NAMALWA (cell line): ENCODE measurements at regions not wholly inside any gene's neighbourhood (a gene's known extent, or its start where the extent isn't known, plus 50 kb on each side); places are given as distances from the start of the nearest gene placed in this dataset.

Source experiments
- DNase-seq: peaks from one replicate; pipeline ENCODE4 v3.0.0-alpha.2; 2015; ENCODE audit warnings: low spot score

GRCh38 chrX:20522420-20522819, 255.7 kb upstream of the RPS6KA3 start:
- no peak for DNase-seq

GRCh38 chrX:20521222-20521621, 254.5 kb upstream of the RPS6KA3 start:
- DNase-seq: no peak

- no peak for DNase-seq
These were observed 253.1 kb upstream of the RPS6KA3 start for GRCh38 chrX:20519826-20520225.

- no peak for DNase-seq
These were observed 252.4 kb upstream of the RPS6KA3 start for GRCh38 chrX:20519146-20519545.

- DNase-seq: no peak
These were observed 250.9 kb upstream of the RPS6KA3 start for GRCh38 chrX:20517565-20517964.

- no peak for DNase-seq
These were observed 249.2 kb upstream of the RPS6KA3 start for GRCh38 chrX:20515841-20516461.

GRCh38 chrX:20514358-20514757, 247.6 kb upstream of the RPS6KA3 start:
- no peak for DNase-seq

- no peak for DNase-seq
These were observed 246.5 kb upstream of the RPS6KA3 start for GRCh38 chrX:20513185-20513584.

GRCh38 chrX:20511792-20512191, 245.1 kb upstream of the RPS6KA3 start:
- DNase-seq: no peak

- DNase-seq: no peak
These were observed 241.4 kb upstream of the RPS6KA3 start for GRCh38 chrX:20507901-20508620.

GRCh38 chrX:20506739-20507138, 240.0 kb upstream of the RPS6KA3 start:
- DNase-seq: no peak

GRCh38 chrX:20500949-20501348, 234.2 kb upstream of the RPS6KA3 start:
- no peak for DNase-seq

- no peak for DNase-seq
These were observed 233.6 kb upstream of the RPS6KA3 start for GRCh38 chrX:20500171-20500865.

- DNase-seq: no peak
These were observed 233.1 kb upstream of the RPS6KA3 start for GRCh38 chrX:20499763-20500162.

GRCh38 chrX:20498851-20499635, 232.3 kb upstream of the RPS6KA3 start:
- no peak for DNase-seq

- no peak for DNase-seq
These were observed 228.9 kb upstream of the RPS6KA3 start for GRCh38 chrX:20495575-20495974.

- DNase-seq: no peak
These were observed 221.8 kb upstream of the RPS6KA3 start for GRCh38 chrX:20488473-20488872.

- no peak for DNase-seq
These were observed 220.5 kb upstream of the RPS6KA3 start for GRCh38 chrX:20487227-20487626.

- no peak for DNase-seq
These were observed 214.9 kb upstream of the RPS6KA3 start for GRCh38 chrX:20481632-20482031.

GRCh38 chrX:20479896-20480295, 213.2 kb upstream of the RPS6KA3 start:
- no peak for DNase-seq

- no peak for DNase-seq
These were observed 212.3 kb upstream of the RPS6KA3 start for GRCh38 chrX:20479048-20479447.

- DNase-seq: no peak
These were observed 211.3 kb upstream of the RPS6KA3 start for GRCh38 chrX:20477836-20478524.
